H9 (cell line): ENCODE measurements at regions not wholly inside any gene's neighbourhood (a gene's known extent, or its start where the extent isn't known, plus 50 kb on each side); places are given as distances from the start of the nearest gene placed in this dataset.

ENCODE experiments used
- DNase-seq: peaks from one replicate; pipeline ENCODE4 v3.0.0-alpha.2; 2017
- H2AFZ ChIP-seq: one replicate; pipeline ENCODE4 v1.6.1; 2013; ENCODE audit warnings: mild to moderate bottlenecking, low read length, control low read depth, moderate library complexity
- H2AK5ac ChIP-seq: 2 replicates; pipeline ENCODE4 v1.6.1; 2013; ENCODE audit warnings: low read length, control low read depth, mixed read lengths; ENCODE audit not compliant: insufficient read length
- H2BK120ac ChIP-seq: one replicate; pipeline ENCODE4 v1.6.1; 2013; ENCODE audit warnings: low read depth, mild to moderate bottlenecking, low read length, control low read depth, inconsistent platforms; ENCODE audit not compliant: poor library complexity, severe bottlenecking
- H2BK12ac ChIP-seq: 2 replicates; pipeline ENCODE4 v1.6.1; 2013; ENCODE audit warnings: low read length, control low read depth, mixed read lengths, low read depth; ENCODE audit not compliant: insufficient read length
- H2BK15ac ChIP-seq: 2 replicates; pipeline ENCODE4 v1.6.1; 2013; ENCODE audit warnings: low read depth, low read length, control low read depth
- H2BK20ac ChIP-seq: one replicate; pipeline ENCODE4 v1.6.1; 2013; ENCODE audit warnings: low read depth, mild to moderate bottlenecking, low read length, control low read depth, inconsistent platforms; ENCODE audit not compliant: poor library complexity, severe bottlenecking
- H2BK5ac ChIP-seq: 2 replicates; pipeline ENCODE4 v1.6.1; 2013; ENCODE audit warnings: low read length, control low read depth, mixed read lengths; ENCODE audit not compliant: insufficient read length
- H3K14ac ChIP-seq: 2 replicates; pipeline ENCODE4 v1.6.1; 2013; ENCODE audit warnings: low read length, control low read depth; ENCODE audit not compliant: insufficient read depth
- H3K18ac ChIP-seq: 2 replicates; pipeline ENCODE4 v1.6.1; 2013; ENCODE audit warnings: low read depth, mild to moderate bottlenecking, mixed read lengths, low read length, control low read depth; ENCODE audit not compliant: insufficient read length
- H3K23ac ChIP-seq: 2 replicates; pipeline ENCODE4 v1.6.1; 2013; ENCODE audit warnings: low read length, control low read depth, mixed read lengths, low read depth; ENCODE audit not compliant: insufficient read length
- H3K23me2 ChIP-seq: 2 replicates; pipeline ENCODE4 v1.6.1; 2013; ENCODE audit warnings: low read depth, mild to moderate bottlenecking, mixed read lengths, low read length, control low read depth; ENCODE audit not compliant: insufficient read length, poor library complexity, severe bottlenecking
- H3K27ac ChIP-seq: 2 replicates; pipeline ENCODE4 v1.5.1; 2013; ENCODE audit warnings: low read length, control low read depth, mixed read lengths, low read depth; ENCODE audit not compliant: insufficient read length
- H3K27me3 ChIP-seq: 2 replicates; pipeline ENCODE4 v1.6.1; 2013; ENCODE audit warnings: low read length, control low read depth, inconsistent platforms; ENCODE audit not compliant: insufficient read depth
- H3K4ac ChIP-seq: 2 replicates; pipeline ENCODE4 v1.6.1; 2013; ENCODE audit warnings: low read depth, mild to moderate bottlenecking, control low read depth, inconsistent platforms, low read length, moderate library complexity
- H3K4me1 ChIP-seq: 2 replicates; pipeline ENCODE4 v1.6.1; 2013; ENCODE audit warnings: low read length, control low read depth, inconsistent platforms; ENCODE audit not compliant: insufficient read depth
- H3K4me2 ChIP-seq: 2 replicates; pipeline ENCODE4 v1.6.1; 2013; ENCODE audit warnings: low read length, control low read depth, mixed read lengths; ENCODE audit not compliant: insufficient read length, insufficient read depth
- H3K56ac ChIP-seq: 2 replicates; pipeline ENCODE4 v1.6.1; 2013; ENCODE audit warnings: low read depth, mild to moderate bottlenecking, mixed read lengths, low read length, control low read depth; ENCODE audit not compliant: insufficient read length
- H3K79me1 ChIP-seq: 2 replicates; pipeline ENCODE4 v1.6.1; 2013; ENCODE audit warnings: low read depth, mild to moderate bottlenecking, moderate library complexity, low read length, control low read depth, inconsistent platforms; ENCODE audit not compliant: insufficient read depth, poor library complexity, severe bottlenecking
- H3K79me2 ChIP-seq: 2 replicates; pipeline ENCODE4 v1.6.1; 2013; ENCODE audit warnings: low read length, control low read depth, inconsistent platforms; ENCODE audit not compliant: insufficient read depth
- H3K9ac ChIP-seq: 2 replicates; pipeline ENCODE4 v1.6.1; 2013; ENCODE audit warnings: low read length, control low read depth, mixed read lengths; ENCODE audit not compliant: insufficient read length; ENCODE audit errors: extremely low read depth
- H3K9me3 ChIP-seq: one replicate; pipeline ENCODE4 v1.6.1; 2013; ENCODE audit warnings: low read depth, low read length, inconsistent platforms; ENCODE audit not compliant: control insufficient read depth
- H3T11ph ChIP-seq: one replicate; pipeline ENCODE4 v1.6.1; 2013; ENCODE audit warnings: mild to moderate bottlenecking, low read length, control low read depth, inconsistent platforms
- H4K20me1 ChIP-seq: one replicate; pipeline ENCODE4 v1.6.1; 2013; ENCODE audit not compliant: control insufficient read depth, insufficient read length, insufficient read depth
- H4K5ac ChIP-seq: 2 replicates; pipeline ENCODE4 v1.6.1; 2013; ENCODE audit warnings: low read depth, mild to moderate bottlenecking, mixed read lengths, low read length, control low read depth; ENCODE audit not compliant: insufficient read length
- H4K8ac ChIP-seq: replicated peaks from 2 replicates; pipeline ENCODE4 v1.6.1; 2013; ENCODE audit warnings: low read length, control low read depth, mixed read lengths, low read depth; ENCODE audit not compliant: insufficient read length
- H4K91ac ChIP-seq: 2 replicates; pipeline ENCODE4 v1.6.1; 2013; ENCODE audit warnings: low read depth, mild to moderate bottlenecking, moderate library complexity, mixed read lengths, low read length, control low read depth; ENCODE audit not compliant: insufficient read length
- H3K27ac Mint-ChIP-seq, 3 experiments: 2 replicates in 2 of 3; 3 replicates in 1 of 3; pipeline ENCODE4 v1.8.0; 2020 to 2021; ENCODE audit warnings: mixed read lengths in 3 of 3, mild to moderate bottlenecking in 1 of 3, moderate library complexity in 1 of 3
- H3K27me3 Mint-ChIP-seq: 2 replicates; pipeline ENCODE4 v1.8.0; 2021; ENCODE audit warnings: low read depth, mild to moderate bottlenecking, moderate library complexity, mixed read lengths
- H3K36me3 Mint-ChIP-seq, 3 experiments: 2 replicates in 2 of 3; 3 replicates in 1 of 3; pipeline ENCODE4 v1.8.0; 2020 to 2021; ENCODE audit warnings: low read depth in 3 of 3, mixed read lengths in 3 of 3; ENCODE audit not compliant: insufficient read depth in 1 of 3
- H3K4me1 Mint-ChIP-seq, 2 experiments: 2 replicates each; pipeline ENCODE4 v1.8.0; 2020; ENCODE audit warnings: mixed read lengths in 2 of 2
- H3K4me3 Mint-ChIP-seq, 2 experiments: 2 replicates in 1 of 2; 3 replicates in 1 of 2; pipeline ENCODE4 v1.8.0; 2020 to 2021; ENCODE audit warnings: mild to moderate bottlenecking in 2 of 2, mixed read lengths in 2 of 2, moderate library complexity in 1 of 2
- H3K9me3 Mint-ChIP-seq, 2 experiments: 2 replicates in 1 of 2; 3 replicates in 1 of 2; pipeline ENCODE4 v1.8.0; 2020; ENCODE audit warnings: mild to moderate bottlenecking in 2 of 2, mixed read lengths in 2 of 2, moderate library complexity in 1 of 2
- WGBS: extraction: QIAGEN DNeasy Blood & Tissue Kit; methylation state at CpG from one replicate; pipeline ENCODE4 v1.1.7; 2013; ENCODE audit warnings: missing lambda C conversion rate, low lambda C conversion rate, mixed read lengths; ENCODE audit not compliant: insufficient read length; ENCODE audit errors: extremely low coverage; 5-methylcytosine and 5-hydroxymethylcytosine counted together
- TF ChIP-seq, protein P1 (sequence below): fragments of 200-600 bp; sonication (generic); conservative IDR thresholded peaks from 3 replicates; pipeline ENCODE4 v1.8.0; 2021; ENCODE audit warnings: antibody characterized with exemption, mild to moderate bottlenecking

DNA sequence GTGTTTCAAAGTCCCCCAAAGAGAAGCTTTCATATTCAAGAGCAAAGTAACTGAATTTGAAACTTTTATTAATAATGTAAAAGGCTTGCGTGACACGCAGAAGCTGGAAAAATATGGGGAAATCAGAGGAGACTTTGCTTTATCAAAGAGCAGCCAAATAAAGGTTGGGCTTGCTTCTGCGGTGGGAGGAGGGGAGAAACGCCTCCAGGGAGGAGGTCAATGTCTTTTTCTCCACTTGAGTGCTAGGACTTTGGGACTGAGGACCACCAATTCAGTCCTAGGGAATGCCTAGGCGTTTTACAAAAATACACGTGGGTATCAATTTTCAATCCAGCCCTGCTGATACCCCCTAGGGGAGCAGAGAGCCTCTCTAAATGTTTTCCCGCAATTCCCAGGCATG is 60.9 kb upstream of the FZD10 start:
- H3K79me2 ChIP-seq = no peaks in the 10 kb centered on the region
- no peak overlapping the region for H2BK20ac ChIP-seq
- no peaks in the 10 kb centered on the region for H3K79me1 ChIP-seq
- Mint-ChIP-seq H3K27me3 (peaks cover 87% of the 10 kb centered on the region), H3K36me3 (no peaks in the 10 kb centered on the region), H3K9me3 (no peaks in the 10 kb centered on the region), H3K4me1 (peaks cover 14 to 15% of the 10 kb centered on the region in 2 experiments), H3K4me3 (no peak overlapping the region), H3K27ac (no peak overlapping the region; a peak in 1 of 7 replicates)
- H4K5ac ChIP-seq = no peak overlapping the region
- no peak overlapping the region for H3K18ac ChIP-seq
- H4K20me1 ChIP-seq = no peaks in the 10 kb centered on the region
- H2BK15ac ChIP-seq = no peak overlapping the region
- H2BK12ac ChIP-seq = no peak overlapping the region
- H2AK5ac ChIP-seq = no peak overlapping the region
- no peaks in the 10 kb centered on the region; the same call in 1 of the 2 replicates for H3K4me1 ChIP-seq
- H3K23me2 ChIP-seq = no peaks in the 10 kb centered on the region
- no peak overlapping the region for H2AFZ ChIP-seq
- DNase-seq = peak; percentile 33
- H3K27ac ChIP-seq = no peak overlapping the region
- no peak overlapping the region for H4K91ac ChIP-seq
- no peak overlapping the region for H3T11ph ChIP-seq
- no peak overlapping the region for H4K8ac ChIP-seq
- no peak overlapping the region for H3K56ac ChIP-seq
- no peak overlapping the region for H3K23ac ChIP-seq
- H3K9me3 ChIP-seq = no peaks in the 10 kb centered on the region
- H3K27me3 ChIP-seq = no peaks in the 10 kb centered on the region; the same call in 1 of the 2 replicates
- H3K9ac ChIP-seq = no peak overlapping the region
- no peak overlapping the region for H3K14ac ChIP-seq
- H3K4me2 ChIP-seq = no peak overlapping the region
- WGBS = no CpG with 5 or more reads among the region's 7 CpGs
- no peak overlapping the region for H2BK5ac ChIP-seq
- H3K4ac ChIP-seq = no peak overlapping the region
- no peak overlapping the region for H2BK120ac ChIP-seq
- TF ChIP-seq, protein P1, sequence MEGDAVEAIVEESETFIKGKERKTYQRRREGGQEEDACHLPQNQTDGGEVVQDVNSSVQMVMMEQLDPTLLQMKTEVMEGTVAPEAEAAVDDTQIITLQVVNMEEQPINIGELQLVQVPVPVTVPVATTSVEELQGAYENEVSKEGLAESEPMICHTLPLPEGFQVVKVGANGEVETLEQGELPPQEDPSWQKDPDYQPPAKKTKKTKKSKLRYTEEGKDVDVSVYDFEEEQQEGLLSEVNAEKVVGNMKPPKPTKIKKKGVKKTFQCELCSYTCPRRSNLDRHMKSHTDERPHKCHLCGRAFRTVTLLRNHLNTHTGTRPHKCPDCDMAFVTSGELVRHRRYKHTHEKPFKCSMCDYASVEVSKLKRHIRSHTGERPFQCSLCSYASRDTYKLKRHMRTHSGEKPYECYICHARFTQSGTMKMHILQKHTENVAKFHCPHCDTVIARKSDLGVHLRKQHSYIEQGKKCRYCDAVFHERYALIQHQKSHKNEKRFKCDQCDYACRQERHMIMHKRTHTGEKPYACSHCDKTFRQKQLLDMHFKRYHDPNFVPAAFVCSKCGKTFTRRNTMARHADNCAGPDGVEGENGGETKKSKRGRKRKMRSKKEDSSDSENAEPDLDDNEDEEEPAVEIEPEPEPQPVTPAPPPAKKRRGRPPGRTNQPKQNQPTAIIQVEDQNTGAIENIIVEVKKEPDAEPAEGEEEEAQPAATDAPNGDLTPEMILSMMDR = peak; percentile 27; the same call in 1 of the 3 replicates
